ENCODE measurements at regions not wholly inside any gene's neighbourhood (a gene's known extent, or its start where the extent isn't known, plus 50 kb on each side); places are given as distances from the start of the nearest gene placed in this dataset.

- TF ChIP-seq ZBTB49 (tag by site-specific recombination; IDR thresholded peaks at IDR 0.05; ENCODE audit: low read depth) (no peak), SP7 (tag by site-specific recombination; IDR thresholded peaks at IDR 0.05) (no peak), ZNF292 (tag by site-specific recombination; IDR thresholded peaks at IDR 0.05; ENCODE audit: borderline replicate concordance, low read depth) (no peak), ZBTB10 (tag by site-specific recombination; IDR thresholded peaks at IDR 0.05) (no peak), RBAK (tag by site-specific recombination; IDR thresholded peaks at IDR 0.05) (no peak), ZNF302 (tag by site-specific recombination; IDR thresholded peaks at IDR 0.05; ENCODE audit: low read depth) (no peak), ZNF558 (tag by site-specific recombination; IDR thresholded peaks at IDR 0.05) (no peak), ZNF843 (tag by site-specific recombination; IDR thresholded peaks at IDR 0.05) (no peak), ZNF175 (tag by site-specific recombination; IDR thresholded peaks at IDR 0.05) (no peak), ZBTB26 (tag by site-specific recombination; optimal IDR thresholded peaks at IDR 0.05) (no peak)
- POLR2A ChIA-PET: no interaction called here
- Histone ChIP-seq H3K27ac (ENCODE audit: extremely low read depth, low read depth, low read length) (no peak overlapping the region), H3K4me3 (ENCODE audit: low read depth, low read length) (no peak overlapping the region), H3K9me3 (ENCODE audit: control insufficient read depth, insufficient read depth, low read depth, low read length) (no peaks in the 10 kb centered on the region), H3K4me1 (ENCODE audit: control insufficient read depth, insufficient read depth, low read length) (no peaks in the 10 kb centered on the region), H3K36me3 (ENCODE audit: control insufficient read depth in 2 of 2, insufficient read depth in 1 of 2, low read length in 2 of 2) (no peaks in the 10 kb centered on the region)
- CTCF ChIA-PET: no interaction called here
Observed at GRCh38 chr2:122100756-122101155, 345.3 kb downstream of the TSN start.

GRCh38 chr2:122101319-122101718, 345.9 kb downstream of the TSN start:
- Histone ChIP-seq H3K36me3 (ENCODE audit: control insufficient read depth in 2 of 2, insufficient read depth in 1 of 2, low read length in 2 of 2) (no peaks in the 10 kb centered on the region), H3K4me3 (ENCODE audit: low read depth, low read length) (no peak overlapping the region), H3K9me3 (ENCODE audit: control insufficient read depth, insufficient read depth, low read depth, low read length) (no peaks in the 10 kb centered on the region), H3K4me1 (ENCODE audit: control insufficient read depth, insufficient read depth, low read length) (no peaks in the 10 kb centered on the region), H3K27ac (ENCODE audit: extremely low read depth, low read depth, low read length) (no peak overlapping the region)
- ChIA-PET POLR2A (no interaction called here), CTCF (no interaction called here)
- no peak for TF ChIP-seq PRDM1 (tag by site-specific recombination; IDR thresholded peaks at IDR 0.05)
- no peak for TF ChIP-seq ZNF544 (tag by site-specific recombination; IDR thresholded peaks at IDR 0.05)
- no peak for TF ChIP-seq ZBTB21 (tag by site-specific recombination; IDR thresholded peaks at IDR 0.05)
- TF ChIP-seq WT1 (tag by site-specific recombination; IDR thresholded peaks at IDR 0.05): no peak
- TF ChIP-seq PBX3 (CRISPR knock-in tag; IDR thresholded peaks at IDR 0.05): no peak
- no peak for TF ChIP-seq ZNF776 (tag by site-specific recombination; IDR thresholded peaks at IDR 0.05; ENCODE audit: borderline replicate concordance)
- no peak for TF ChIP-seq ZNF560 (tag by site-specific recombination; IDR thresholded peaks at IDR 0.05; ENCODE audit: borderline replicate concordance)
- TF ChIP-seq ZNF704 (tag by site-specific recombination; IDR thresholded peaks at IDR 0.05): no peak
- no peak for TF ChIP-seq REPIN1 (tag by site-specific recombination; IDR thresholded peaks at IDR 0.05; ENCODE audit: low read depth)
- TF ChIP-seq ZNF202 (tag by site-specific recombination; IDR thresholded peaks at IDR 0.05; ENCODE audit: borderline replicate concordance): no peak
- TF ChIP-seq ZNF221 (tag by site-specific recombination; IDR thresholded peaks at IDR 0.05; ENCODE audit: borderline replicate concordance): no peak
- no peak for TF ChIP-seq ZFP37 (tag by site-specific recombination; IDR thresholded peaks at IDR 0.05)
- no peak for TF ChIP-seq ZFP41 (tag by site-specific recombination; IDR thresholded peaks at IDR 0.05; ENCODE audit: borderline replicate concordance)
- no peak for TF ChIP-seq PRDM4 (tag by site-specific recombination; IDR thresholded peaks at IDR 0.05)
